ENCODE measurements at regions not wholly inside any gene's neighbourhood (a gene's known extent, or its start where the extent isn't known, plus 50 kb on each side); places are given as distances from the start of the nearest gene placed in this dataset.

- TF ChIP-seq ZNF184 (tag by site-specific recombination; IDR thresholded peaks at IDR 0.05): no peak
- no peak for TF ChIP-seq ZNF704 (tag by site-specific recombination; IDR thresholded peaks at IDR 0.05)
- no peak for TF ChIP-seq ZSCAN5A (tag by site-specific recombination; IDR thresholded peaks at IDR 0.05)
Observed at GRCh38 chr5:1660511-1660910, 136.8 kb upstream of the LPCAT1 start.

Measured in HEK293 (cell line).